Colonic mucosa (tissue), 4 donors: ENCODE measurements at regions not wholly inside any gene's neighbourhood (a gene's known extent, or its start where the extent isn't known, plus 50 kb on each side); places are given as distances from the start of the nearest gene placed in this dataset.
A peak's percentile ranks its signal among the peaks of the same experiment; 100 is the strongest.
"Not testable (repeated sequence)": the region's sequence is repeated elsewhere in the genome, so short reads cannot be mapped to it uniquely, and the experiment has no call there.

Experiments
- DNase-seq: peaks from one replicate; pipeline ENCODE4 v3.0.0-alpha.2; 2020
- H3K27ac ChIP-seq: fragments of 200-600 bp; one replicate; pipeline ENCODE4 v1.8.0; 2021
- H3K27me3 ChIP-seq: fragments of 200-600 bp; one replicate; pipeline ENCODE4 v1.8.0; 2021
- H3K36me3 ChIP-seq: fragments of 200-600 bp; one replicate; pipeline ENCODE4 v1.8.0; 2021
- H3K4me1 ChIP-seq: fragments of 200-600 bp; one replicate; pipeline ENCODE4 v1.8.0; 2021; ENCODE audit warnings: mild to moderate bottlenecking
- H3K4me3 ChIP-seq: fragments of 200-600 bp; one replicate; pipeline ENCODE4 v1.8.0; 2021
- H3K9ac ChIP-seq, 2 donors: one replicate each; pipeline ENCODE4 v1.7.0; 2013; ENCODE audit warnings: control low read depth in 2 of 2, low read depth in 2 of 2, low read length in 2 of 2
- H3K9me3 ChIP-seq: fragments of 200-600 bp; one replicate; pipeline ENCODE4 v1.8.0; 2021
- CTCF ChIP-seq: fragments of 200-600 bp; IDR thresholded peaks from one replicate; pipeline ENCODE4 v1.8.0; 2022; ENCODE audit warnings: antibody characterized with exemption, mild to moderate bottlenecking
- intact Hi-C: fragments of 100-400 bp; cut with DNase I; formaldehyde crosslinking; loops from one replicate; pipeline ENCODE4 v1.14.1; 2022
- donor health status: healthy.
- donor health status: DM: no; HTN: no; CAD: no.
- donor health status: DM: no; HTN: no; CAD: no.

GRCh38 chr5:62224987-62225601, 80.9 kb upstream of the KIF2A start:
- H3K9ac ChIP-seq, DNase-seq, intact Hi-C loops, H3K4me3 ChIP-seq, H3K27ac ChIP-seq, H3K36me3 ChIP-seq, H3K4me1 ChIP-seq, H3K9me3 ChIP-seq, H3K27me3 ChIP-seq: not testable (repeated sequence)
- TF ChIP-seq CTCF = peak; percentile 38

GRCh38 chr5:62230876-62231388, 75.1 kb upstream of the KIF2A start:
- H3K27ac ChIP-seq, H3K36me3 ChIP-seq, H3K9ac ChIP-seq, H3K4me1 ChIP-seq, DNase-seq, H3K4me3 ChIP-seq, intact Hi-C loops, H3K27me3 ChIP-seq, H3K9me3 ChIP-seq: not testable (repeated sequence)

- Histone ChIP-seq H3K9ac (no peak overlapping the region), H3K36me3 (no peaks in the 10 kb centered on the region), H3K9me3 (no peaks in the 10 kb centered on the region), H3K27ac (no peak overlapping the region), H3K4me1 (no peaks in the 10 kb centered on the region), H3K4me3 (no peak overlapping the region), H3K27me3 (no peaks in the 10 kb centered on the region)
- no peak for DNase-seq
- TF ChIP-seq CTCF = no peak
- intact Hi-C loops = no loop called here
Measured at GRCh38 chr5:62231576-62231975, 74.4 kb upstream of the KIF2A start.

GRCh38 chr5:62232218-62232617, 73.8 kb upstream of the KIF2A start:
- H3K9ac ChIP-seq, H3K27ac ChIP-seq, H3K36me3 ChIP-seq, DNase-seq, H3K4me3 ChIP-seq, H3K4me1 ChIP-seq, H3K9me3 ChIP-seq, intact Hi-C loops, H3K27me3 ChIP-seq: not testable (repeated sequence)

- H3K9ac ChIP-seq, H3K36me3 ChIP-seq, DNase-seq, intact Hi-C loops, H3K4me3 ChIP-seq, H3K27ac ChIP-seq, H3K27me3 ChIP-seq, H3K9me3 ChIP-seq, H3K4me1 ChIP-seq: not testable (repeated sequence)
Measured at GRCh38 chr5:62233083-62234046, 72.6 kb upstream of the KIF2A start.

GRCh38 chr5:62236593-62236992, 69.4 kb upstream of the KIF2A start:
- H3K4me1 ChIP-seq, H3K36me3 ChIP-seq, H3K9ac ChIP-seq, H3K27ac ChIP-seq, H3K27me3 ChIP-seq, H3K9me3 ChIP-seq, DNase-seq, H3K4me3 ChIP-seq, intact Hi-C loops: not testable (repeated sequence)

GRCh38 chr5:62237944-62238343, 68.1 kb upstream of the KIF2A start:
- H3K4me1 ChIP-seq, intact Hi-C loops, H3K27me3 ChIP-seq, H3K9me3 ChIP-seq, H3K4me3 ChIP-seq, H3K27ac ChIP-seq, H3K9ac ChIP-seq, H3K36me3 ChIP-seq, DNase-seq: not testable (repeated sequence)

GRCh38 chr5:62238584-62238983, 67.4 kb upstream of the KIF2A start:
- intact Hi-C loops, H3K27ac ChIP-seq, DNase-seq: not testable (repeated sequence)

GRCh38 chr5:62240494-62240893, 65.5 kb upstream of the KIF2A start:
- H3K36me3 ChIP-seq, H3K27ac ChIP-seq, intact Hi-C loops, H3K27me3 ChIP-seq, DNase-seq, H3K9me3 ChIP-seq, H3K9ac ChIP-seq, H3K4me3 ChIP-seq, H3K4me1 ChIP-seq: not testable (repeated sequence)

More at GRCh38 chr5:62238584-62238983, 67.4 kb upstream of the KIF2A start:
- H3K9ac ChIP-seq, H3K27me3 ChIP-seq, H3K36me3 ChIP-seq, H3K4me3 ChIP-seq, H3K9me3 ChIP-seq, H3K4me1 ChIP-seq: not testable (repeated sequence)

GRCh38 chr5:62242000-62242399, 64.0 kb upstream of the KIF2A start:
- H3K4me3 ChIP-seq, H3K9me3 ChIP-seq, H3K4me1 ChIP-seq, H3K27me3 ChIP-seq, intact Hi-C loops, H3K9ac ChIP-seq, DNase-seq, H3K36me3 ChIP-seq, H3K27ac ChIP-seq: not testable (repeated sequence)

GRCh38 chr5:62243046-62243445, 63.0 kb upstream of the KIF2A start:
- H3K4me3 ChIP-seq, H3K9ac ChIP-seq, intact Hi-C loops, DNase-seq, H3K27me3 ChIP-seq, H3K4me1 ChIP-seq, H3K36me3 ChIP-seq, H3K27ac ChIP-seq, H3K9me3 ChIP-seq: not testable (repeated sequence)
